Skeletal muscle tissue (tissue), 3 donors: ENCODE measurements at regions not wholly inside any gene's neighbourhood (a gene's known extent, or its start where the extent isn't known, plus 50 kb on each side); places are given as distances from the start of the nearest gene placed in this dataset.
A peak's percentile ranks its signal among the peaks of the same experiment; 100 is the strongest.

Experiments used
- H3K27ac ChIP-seq: one replicate; pipeline ENCODE4 v1.7.0; 2013; ENCODE audit warnings: mild to moderate bottlenecking, low read depth, low read length, inconsistent platforms
- H3K27me3 ChIP-seq, 3 donors: one replicate each; pipeline ENCODE4 v1.7.0; 2013; ENCODE audit warnings: low read length in 3 of 3; ENCODE audit not compliant: control insufficient read depth in 3 of 3, insufficient read depth in 3 of 3
- H3K36me3 ChIP-seq, 3 donors: one replicate each; pipeline ENCODE4 v1.7.0; 2013; ENCODE audit warnings: low read length in 3 of 3; ENCODE audit not compliant: control insufficient read depth in 3 of 3, insufficient read depth in 3 of 3
- H3K4me1 ChIP-seq, 3 donors: one replicate each; pipeline ENCODE4 v1.7.0; 2013; ENCODE audit warnings: low read length in 3 of 3, mild to moderate bottlenecking in 3 of 3; ENCODE audit not compliant: control insufficient read depth in 3 of 3, insufficient read depth in 3 of 3
- H3K4me3 ChIP-seq, 3 donors: one replicate each; pipeline ENCODE4 v1.7.0; 2013; ENCODE audit warnings: low read length in 3 of 3
- H3K9ac ChIP-seq, 3 donors: one replicate each; pipeline ENCODE4 v1.7.0; 2013; ENCODE audit warnings: low read length in 3 of 3, mild to moderate bottlenecking in 3 of 3, moderate library complexity in 2 of 3, low read depth in 1 of 3
- H3K9me3 ChIP-seq, 3 donors: one replicate each; pipeline ENCODE4 v1.7.0; 2013; ENCODE audit warnings: low read length in 3 of 3; ENCODE audit not compliant: control insufficient read depth in 3 of 3
- donor health status: Osteomylitis.

DNA sequence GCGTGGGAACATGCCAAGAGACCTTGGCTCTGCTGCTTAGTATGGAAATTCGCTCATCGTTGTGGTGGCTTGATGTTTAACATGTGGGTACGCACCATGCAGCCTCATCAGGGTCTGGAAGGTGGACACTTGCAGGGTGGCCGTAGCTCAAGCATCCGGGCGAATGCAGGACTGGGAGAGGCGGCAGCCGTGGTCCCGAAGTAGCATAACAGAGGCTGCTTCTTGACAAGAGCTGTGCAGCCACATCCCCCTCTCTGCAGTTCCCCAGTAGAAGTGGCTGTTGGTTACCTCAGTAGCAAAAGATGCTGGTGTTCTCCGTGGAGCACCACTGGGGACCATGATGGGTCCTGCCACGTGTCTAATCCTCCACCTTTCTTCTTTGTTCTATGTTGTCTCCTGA lies 195.0 kb downstream of the THBS2 start:
- Histone ChIP-seq H3K4me3 (no peak overlapping the region), H3K9ac (no peak overlapping the region), H3K27ac (no peak overlapping the region), H3K27me3 (no peaks in the 10 kb centered on the region), H3K4me1 (no peaks in the 10 kb centered on the region), H3K36me3 (no peaks in the 10 kb centered on the region), H3K9me3 (no peaks in the 10 kb centered on the region)

DNA sequence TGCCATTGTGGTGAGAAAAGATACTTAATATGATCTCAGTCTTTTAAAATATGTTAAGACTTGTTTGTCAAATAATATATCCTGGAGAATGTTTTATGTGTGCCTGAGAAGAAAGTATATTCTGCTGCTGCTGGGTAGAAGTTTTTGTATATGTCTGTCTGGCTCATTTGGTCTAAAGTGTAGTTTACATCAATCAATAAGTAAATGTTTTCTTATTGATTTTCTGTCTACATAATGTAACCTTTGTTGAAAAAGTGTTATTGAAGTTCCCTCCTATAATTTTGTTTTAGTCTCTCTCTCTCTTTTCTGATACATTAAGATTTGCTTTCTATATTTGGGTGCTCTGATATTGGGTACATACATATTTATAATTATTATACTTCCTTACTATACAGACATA lies 201.2 kb downstream of the THBS2 start:
- H3K4me1 ChIP-seq: peaks cover 0 to under 1% (median 0%) of the 10 kb centered on the region in 3 donors
- H3K27me3 ChIP-seq: no peaks in the 10 kb centered on the region
- H3K9me3 ChIP-seq: no peaks in the 10 kb centered on the region
- no peak overlapping the region for H3K9ac ChIP-seq
- H3K36me3 ChIP-seq: no peaks in the 10 kb centered on the region
- no peak overlapping the region for H3K4me3 ChIP-seq
- no peak overlapping the region for H3K27ac ChIP-seq

DNA sequence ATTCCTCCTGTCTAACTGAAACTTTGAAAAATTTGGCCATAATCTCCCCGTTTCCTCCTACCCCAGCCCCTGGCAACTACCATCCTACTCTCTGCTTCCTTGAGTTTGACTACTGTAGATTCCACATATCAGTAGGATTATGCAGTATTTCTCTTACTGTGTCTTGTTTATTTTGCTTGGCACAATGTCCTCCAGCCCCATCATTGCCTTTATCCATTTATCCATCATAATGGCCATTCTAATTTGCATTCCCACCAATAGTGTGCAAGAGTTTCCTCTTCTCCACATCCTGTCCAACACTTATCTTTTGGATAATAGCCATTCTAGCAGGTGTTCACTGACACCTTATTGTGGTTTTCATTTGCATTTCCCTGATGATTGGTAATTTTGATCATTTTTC lies 202.3 kb downstream of the THBS2 start:
- Histone ChIP-seq H3K36me3 (no peaks in the 10 kb centered on the region), H3K9ac (no peak overlapping the region), H3K4me1 (peaks cover 5 to 11% (median 5%) of the 10 kb centered on the region in 3 donors), H3K27me3 (no peaks in the 10 kb centered on the region), H3K4me3 (no peak overlapping the region), H3K27ac (no peak overlapping the region), H3K9me3 (no peaks in the 10 kb centered on the region)

DNA sequence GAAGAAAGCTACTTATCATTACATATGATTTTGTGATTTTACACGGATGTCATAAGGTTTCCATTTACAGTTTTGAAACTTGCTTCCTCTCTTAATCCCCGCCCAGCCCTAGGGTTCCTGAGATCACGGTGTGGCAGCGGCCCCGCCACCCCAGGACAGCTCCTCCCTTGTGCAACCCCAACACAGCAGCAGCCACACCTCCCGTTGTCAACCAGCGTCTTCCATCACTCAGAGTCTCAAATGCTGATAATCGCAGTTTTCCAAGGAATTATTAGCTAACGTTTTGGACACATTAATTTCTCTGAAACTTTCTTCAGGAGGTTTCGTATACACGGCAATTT lies 204.8 kb downstream of the THBS2 start:
- Histone ChIP-seq H3K36me3 (no peaks in the 10 kb centered on the region), H3K4me3 (no peak overlapping the region), H3K27ac (no peak overlapping the region), H3K9ac (no peak overlapping the region), H3K27me3 (no peaks in the 10 kb centered on the region), H3K9me3 (no peaks in the 10 kb centered on the region), H3K4me1 (peaks cover 8 to 12% (median 10%) of the 10 kb centered on the region in 3 donors)

DNA sequence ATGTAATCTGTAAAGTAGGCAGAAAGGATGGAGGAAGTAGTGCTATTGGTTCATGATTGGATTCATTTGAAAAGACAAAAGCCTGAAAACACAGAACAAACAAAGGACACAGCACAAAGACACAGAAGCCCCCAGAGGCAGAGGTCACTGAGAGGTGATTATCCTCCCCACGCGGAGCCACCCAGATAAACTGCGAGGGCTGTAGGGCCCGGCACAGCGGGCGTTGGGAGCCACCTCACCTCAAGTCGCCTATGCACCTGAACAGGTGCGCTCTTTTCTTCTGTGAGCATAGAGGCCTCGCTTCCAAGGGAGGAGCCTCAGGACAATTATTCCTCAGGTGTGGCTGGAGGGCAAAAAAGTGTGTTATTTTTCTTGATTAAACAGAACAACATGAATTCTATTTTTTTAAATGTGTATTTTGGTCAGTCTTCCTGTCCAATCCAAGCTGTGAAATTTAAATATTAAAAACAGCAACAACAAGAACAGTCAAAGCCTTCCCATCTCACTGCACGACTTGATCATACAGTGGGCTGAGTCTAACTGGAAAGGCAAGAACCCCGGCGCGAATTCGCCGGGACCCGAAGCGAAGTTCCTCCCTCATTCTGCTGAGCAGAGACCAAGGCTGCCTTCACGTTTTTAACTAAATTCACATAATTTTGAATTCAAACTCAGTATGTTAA lies 205.3 kb downstream of the THBS2 start:
- H3K27ac ChIP-seq: no peak overlapping the region
- H3K9me3 ChIP-seq: no peaks in the 10 kb centered on the region
- no peak overlapping the region for H3K9ac ChIP-seq
- H3K36me3 ChIP-seq: no peaks in the 10 kb centered on the region
- H3K27me3 ChIP-seq: no peaks in the 10 kb centered on the region
- H3K4me1 ChIP-seq: peaks cover 8 to 12% (median 10%) of the 10 kb centered on the region in 3 donors
- H3K4me3 ChIP-seq: no peak overlapping the region

DNA sequence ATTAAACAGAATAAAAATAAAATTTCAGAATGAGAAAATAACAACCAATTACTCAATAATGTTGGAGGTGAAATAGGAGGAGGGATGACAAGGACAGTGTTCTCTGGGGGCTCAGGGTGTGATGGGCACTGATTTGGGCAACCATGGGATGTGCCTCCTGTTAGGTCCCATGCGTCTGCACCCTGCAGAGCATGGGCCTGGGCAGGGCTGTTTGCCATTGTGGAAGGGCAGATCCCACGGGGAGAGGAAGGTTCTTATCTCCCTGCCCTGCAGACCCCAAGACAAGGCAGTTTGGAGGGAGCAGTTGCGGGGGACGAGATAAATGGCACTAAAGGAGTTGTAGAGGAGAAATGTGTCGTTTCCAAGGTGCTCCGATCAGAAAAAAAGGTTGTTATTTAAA lies 206.3 kb downstream of the THBS2 start:
- no peak overlapping the region for H3K27ac ChIP-seq
- H3K9ac ChIP-seq: no peak overlapping the region
- H3K4me1 ChIP-seq: peaks cover 8 to 12% (median 10%) of the 10 kb centered on the region in 3 donors
- H3K36me3 ChIP-seq: no peaks in the 10 kb centered on the region
- no peaks in the 10 kb centered on the region for H3K9me3 ChIP-seq
- no peak overlapping the region for H3K4me3 ChIP-seq
- no peaks in the 10 kb centered on the region for H3K27me3 ChIP-seq

DNA sequence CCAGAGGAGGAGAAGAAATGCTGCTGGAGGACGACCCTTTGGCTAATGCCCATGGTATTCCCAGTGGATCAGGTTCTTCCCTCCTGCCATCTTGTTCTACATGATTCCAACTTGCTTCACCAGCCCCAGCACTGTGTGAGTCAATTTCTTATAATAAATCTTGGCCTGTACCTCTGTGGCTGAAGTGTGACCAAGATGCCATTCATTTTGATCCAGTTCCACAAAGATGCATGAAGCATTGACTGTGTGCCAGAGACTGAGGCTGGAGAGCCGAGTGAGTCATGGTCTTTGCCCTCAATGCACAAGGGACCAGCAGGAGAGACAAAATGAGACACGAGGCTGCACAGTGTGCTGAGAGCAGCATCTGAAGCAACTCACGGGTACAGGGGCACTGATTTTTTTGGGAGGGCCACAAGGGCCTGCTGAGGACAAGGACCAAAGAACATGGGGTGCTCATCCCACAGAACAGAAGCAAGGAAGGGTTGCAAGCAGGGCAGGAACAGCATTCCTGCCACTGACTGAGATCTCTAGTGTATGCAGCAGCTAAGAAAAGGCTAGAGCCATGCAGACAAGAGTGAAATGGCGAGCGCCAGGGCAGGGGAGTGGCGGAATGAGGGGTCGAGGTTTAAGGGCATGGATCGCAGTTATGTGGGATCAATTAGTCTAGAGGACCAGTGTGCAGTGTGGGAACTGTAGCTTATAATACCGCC lies 207.0 kb downstream of the THBS2 start:
- H3K27ac ChIP-seq: peak overlapping the region; percentile 63
- no peaks in the 10 kb centered on the region for H3K9me3 ChIP-seq
- H3K4me3 ChIP-seq: no peak overlapping the region
- no peaks in the 10 kb centered on the region for H3K27me3 ChIP-seq
- H3K9ac ChIP-seq: no peak overlapping the region
- H3K36me3 ChIP-seq: no peaks in the 10 kb centered on the region
- H3K4me1 ChIP-seq: peaks cover 8 to 12% (median 10%) of the 10 kb centered on the region in 3 donors

DNA sequence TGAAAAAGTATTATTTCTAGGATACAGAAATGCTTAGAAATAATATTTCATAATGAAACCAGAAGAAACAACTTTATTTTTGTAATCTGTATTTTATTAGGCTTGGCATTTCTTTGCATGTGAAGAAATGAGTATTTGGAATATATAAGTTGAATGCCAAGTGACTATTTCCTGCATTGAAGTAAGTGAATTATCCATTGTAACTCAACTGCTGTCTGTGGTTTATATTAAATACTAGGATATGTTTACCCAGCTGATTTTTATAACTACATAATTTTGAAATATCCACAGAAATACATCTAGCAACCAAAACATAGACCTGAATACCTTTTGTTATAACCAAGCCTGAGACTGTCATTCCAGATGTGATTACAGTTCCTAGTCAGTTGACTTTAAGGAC lies 207.6 kb downstream of the THBS2 start:
- H3K9ac ChIP-seq: no peak overlapping the region

DNA sequence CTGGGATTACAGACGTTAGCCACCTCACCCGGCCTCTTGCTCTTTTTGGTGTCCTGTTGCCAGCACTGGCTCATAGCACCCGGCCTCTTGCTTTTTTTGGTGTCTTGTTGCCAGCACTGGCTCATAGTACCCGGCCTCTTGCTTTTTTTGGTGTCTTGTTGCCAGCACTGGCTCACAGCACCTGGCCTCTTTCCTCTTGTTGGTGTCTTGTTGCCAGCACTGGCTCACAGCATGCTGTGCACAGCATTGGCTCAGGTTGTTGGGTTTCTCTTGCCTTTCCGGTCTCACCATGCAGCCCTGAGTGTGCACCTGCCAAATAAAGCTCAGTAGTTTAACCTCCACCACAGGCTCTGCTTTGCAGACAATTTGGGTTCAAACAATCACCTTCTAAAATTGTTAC lies 208.2 kb downstream of the THBS2 start:
- H3K27me3 ChIP-seq: no peaks in the 10 kb centered on the region
- H3K9ac ChIP-seq: no peak overlapping the region
- H3K4me3 ChIP-seq: no peak overlapping the region
- no peaks in the 10 kb centered on the region for H3K9me3 ChIP-seq
- peaks cover 8 to 12% (median 10%) of the 10 kb centered on the region in 3 donors for H3K4me1 ChIP-seq
- H3K27ac ChIP-seq: no peak overlapping the region
- no peaks in the 10 kb centered on the region for H3K36me3 ChIP-seq

More for the DNA sequence above, 207.6 kb downstream of the THBS2 start:
- Histone ChIP-seq H3K36me3 (no peaks in the 10 kb centered on the region), H3K27me3 (no peaks in the 10 kb centered on the region), H3K4me1 (peaks cover 8 to 12% (median 10%) of the 10 kb centered on the region in 3 donors), H3K4me3 (no peak overlapping the region), H3K9me3 (no peaks in the 10 kb centered on the region), H3K27ac (peak overlapping the region; percentile 63)

DNA sequence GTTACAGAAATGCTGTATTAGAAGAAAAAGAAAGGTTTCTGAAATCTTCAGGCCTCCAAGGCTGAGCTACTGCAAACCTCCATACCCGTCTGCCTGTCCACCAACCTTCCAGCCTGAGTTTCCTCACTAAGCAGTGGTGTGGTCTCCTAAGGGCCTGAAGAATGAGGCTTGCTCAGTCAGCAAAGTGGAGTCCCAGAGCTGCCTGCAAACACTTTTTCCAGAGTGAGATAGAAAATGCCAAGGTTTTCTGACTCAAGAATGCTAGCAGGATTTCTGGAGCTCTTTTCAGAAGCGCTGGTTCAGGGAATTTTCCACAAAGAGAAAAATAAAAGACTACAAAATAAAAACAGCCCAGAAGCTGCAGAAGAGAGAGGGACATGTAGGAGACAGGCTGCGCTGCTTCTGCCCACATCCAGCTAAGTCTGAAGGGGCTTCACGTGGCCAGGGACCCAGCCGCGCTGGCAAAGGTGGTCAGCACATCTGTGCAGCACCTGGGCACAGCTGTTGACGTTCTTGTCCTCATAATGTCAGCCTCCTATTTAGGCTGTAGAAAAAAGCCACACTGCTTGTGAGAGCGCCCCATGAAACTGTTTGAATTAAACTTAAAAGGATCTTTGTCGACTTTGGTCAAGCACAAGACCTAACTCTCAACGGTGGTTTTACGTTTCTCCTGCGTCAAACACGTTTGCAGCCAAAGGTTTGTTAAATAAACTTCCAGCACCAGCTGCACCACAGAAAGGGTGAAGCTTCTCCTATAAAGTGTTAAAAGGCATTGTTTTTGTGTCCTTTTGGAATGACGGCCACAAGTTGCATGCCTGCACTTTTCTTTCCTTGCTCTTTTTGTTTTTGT lies 209.0 kb downstream of the THBS2 start:
- Histone ChIP-seq H3K27ac (no peak overlapping the region), H3K4me3 (no peak overlapping the region), H3K4me1 (peaks cover 8 to 12% (median 10%) of the 10 kb centered on the region in 3 donors), H3K9ac (peak overlapping the region in 1 of 3 donors; percentile 20), H3K9me3 (no peaks in the 10 kb centered on the region), H3K27me3 (no peaks in the 10 kb centered on the region), H3K36me3 (no peaks in the 10 kb centered on the region)
